IMR-90 (cell line): ENCODE measurements at regions not wholly inside any gene's neighbourhood (a gene's known extent, or its start where the extent isn't known, plus 50 kb on each side); places are given as distances from the start of the nearest gene placed in this dataset.

ENCODE experiments used
- ATAC-seq: fragments of 200-7000 bp; cut with Tn5 transposase; 2 replicates; pipeline ENCODE4 v1.9.1; 2020; ENCODE audit warnings: low read depth, mild to moderate bottlenecking, moderate library complexity
- BruUV-seq: library from RNA; stranded (reverse); fragments of 400-500 nt; replicated peaks from 2 replicates; lab custom pipeline; 2021; lab: Mats Ljungman, UMichigan
- CTCF ChIA-PET: fragments of 300-600 bp; formaldehyde crosslinking; extraction: SDS; loops from one replicate; lab custom pipeline; 2021; ENCODE audit warnings: antibody characterized with exemption; lab: Yijun Ruan, JAX
- POLR2A ChIA-PET: fragments of 300-600 bp; sonication (Branson Sonifier 250); formaldehyde crosslinking; loops from one replicate; lab custom pipeline; 2022; ENCODE audit warnings: antibody characterized with exemption; ENCODE audit not compliant: unreplicated experiment; lab: Charles Lee
- DNase-seq: peaks from one replicate; pipeline ENCODE4 v3.0.0; 2013
- H2AFZ ChIP-seq: replicated peaks from 2 replicates; pipeline ENCODE3; 2013; ENCODE audit warnings: low read length, mild to moderate bottlenecking; ENCODE audit not compliant: poor library complexity
- H2AK5ac ChIP-seq: 2 replicates; pipeline ENCODE4 v1.6.1; 2013; ENCODE audit warnings: low read depth, low read length, inconsistent platforms
- H2AK9ac ChIP-seq: replicated peaks from 2 replicates; pipeline ENCODE3; 2013; ENCODE audit warnings: mild to moderate bottlenecking, low read depth, low read length, moderate library complexity; ENCODE audit not compliant: poor library complexity
- H2BK120ac ChIP-seq: 2 replicates; pipeline ENCODE4 v1.6.1; 2013; ENCODE audit warnings: low read depth, low read length, inconsistent platforms
- H2BK15ac ChIP-seq: 3 replicates; pipeline ENCODE4 v1.6.1; 2013; ENCODE audit warnings: low read depth, low read length, inconsistent platforms
- H2BK20ac ChIP-seq: 2 replicates; pipeline ENCODE4 v1.6.1; 2013; ENCODE audit warnings: low read depth, mild to moderate bottlenecking, inconsistent platforms, low read length, moderate library complexity
- H2BK5ac ChIP-seq: 2 replicates; pipeline ENCODE4 v1.6.1; 2013; ENCODE audit warnings: mild to moderate bottlenecking, low read depth, low read length, inconsistent platforms; ENCODE audit not compliant: poor library complexity, severe bottlenecking
- H3K14ac ChIP-seq: replicated peaks from 2 replicates; pipeline ENCODE4 v1.6.1; 2013; ENCODE audit warnings: low read depth, low read length, inconsistent platforms
- H3K18ac ChIP-seq: 2 replicates; pipeline ENCODE4 v1.6.1; 2013; ENCODE audit warnings: low read depth, low read length, control low read depth
- H3K23ac ChIP-seq: 2 replicates; pipeline ENCODE4 v1.6.1; 2013; ENCODE audit warnings: low read depth, low read length, inconsistent platforms
- H3K27ac ChIP-seq: 2 replicates; pipeline ENCODE4 v1.5.1; 2013; ENCODE audit warnings: mild to moderate bottlenecking, control low read depth, low read length; ENCODE audit not compliant: insufficient read depth
- H3K27me3 ChIP-seq: 2 replicates; pipeline ENCODE4 v1.6.1; 2013; ENCODE audit warnings: low read length; ENCODE audit not compliant: control insufficient read depth, insufficient read depth
- H3K36me3 ChIP-seq: 2 replicates; pipeline ENCODE4 v1.6.1; 2013; ENCODE audit warnings: low read length, mixed read lengths; ENCODE audit not compliant: control insufficient read depth, insufficient read depth
- H3K4ac ChIP-seq: 2 replicates; pipeline ENCODE4 v1.6.1; 2013; ENCODE audit warnings: low read depth, low read length, inconsistent platforms
- H3K4me1 ChIP-seq: 2 replicates; pipeline ENCODE4 v1.6.1; 2013; ENCODE audit warnings: low read length, mixed read lengths; ENCODE audit not compliant: control insufficient read depth, insufficient read depth
- H3K4me2 ChIP-seq: 2 replicates; pipeline ENCODE4 v1.6.1; 2013; ENCODE audit warnings: low read depth, mild to moderate bottlenecking, control low read depth, low read length, moderate library complexity
- H3K4me3 ChIP-seq: 2 replicates; pipeline ENCODE4 v1.5.1; 2013; ENCODE audit warnings: low read depth, mild to moderate bottlenecking, control low read depth, low read length, moderate library complexity; ENCODE audit not compliant: insufficient read depth
- H3K56ac ChIP-seq: 2 replicates; pipeline ENCODE4 v1.6.1; 2013; ENCODE audit warnings: low read length, inconsistent platforms; ENCODE audit not compliant: insufficient read depth; ENCODE audit errors: extremely low read depth
- H3K79me1 ChIP-seq, 2 experiments: 2 replicates each; pipeline ENCODE4 v1.6.1; 2013; ENCODE audit warnings: low read length in 2 of 2, inconsistent platforms in 1 of 2, low read depth in 1 of 2
- H3K9ac ChIP-seq: 2 replicates; pipeline ENCODE4 v1.6.1; 2013; ENCODE audit warnings: low read depth, low read length, control low read depth
- H3K9me1 ChIP-seq: 2 replicates; pipeline ENCODE4 v1.6.1; 2013; ENCODE audit warnings: low read length, inconsistent platforms; ENCODE audit not compliant: insufficient read depth
- H3K9me3 ChIP-seq: 2 replicates; pipeline ENCODE4 v1.6.1; 2013; ENCODE audit warnings: low read length; ENCODE audit not compliant: control insufficient read depth, insufficient read depth
- H4K20me1 ChIP-seq: 2 replicates; pipeline ENCODE4 v1.6.1; 2013; ENCODE audit warnings: low read length, inconsistent platforms; ENCODE audit not compliant: insufficient read depth
- H4K5ac ChIP-seq: 2 replicates; pipeline ENCODE4 v1.6.1; 2013; ENCODE audit warnings: mild to moderate bottlenecking, low read depth, low read length, control low read depth
- H4K8ac ChIP-seq, 2 experiments: 2 replicates each; pipeline ENCODE4 v1.6.1; 2013; ENCODE audit warnings: low read depth in 2 of 2, low read length in 2 of 2, control low read depth in 1 of 2, inconsistent platforms in 1 of 2
- H4K91ac ChIP-seq: 2 replicates; pipeline ENCODE4 v1.6.1; 2013; ENCODE audit warnings: low read depth, low read length, inconsistent platforms; ENCODE audit not compliant: insufficient read depth
- CEBPB ChIP-seq: IDR thresholded peaks from 2 replicates; pipeline ENCODE4 v1.6.1; 2012; ENCODE audit warnings: low read depth, low read length, improper control_type of control experiment
- FOS ChIP-seq: fragments of 150-350 bp; IDR thresholded peaks from 2 replicates; pipeline ENCODE4 v1.6.1; 2016; ENCODE audit warnings: low read depth, low read length
- MXI1 ChIP-seq: IDR thresholded peaks from 2 replicates; pipeline ENCODE4 v1.6.1; 2012; ENCODE audit warnings: low read depth, mild to moderate bottlenecking, low read length, moderate library complexity, borderline replicate concordance
- NFE2L2 ChIP-seq: fragments of 150-350 bp; IDR thresholded peaks from 2 replicates; pipeline ENCODE4 v1.6.1; 2016; ENCODE audit warnings: low read depth, mild to moderate bottlenecking, low read length
- POLR2A ChIP-seq: IDR thresholded peaks from 2 replicates; pipeline ENCODE4 v1.6.1; 2012; ENCODE audit warnings: mild to moderate bottlenecking, low read depth, low read length
- WGBS, 2 experiments: methylation state at CpG; one replicate each; pipeline versions ENCODE4 v1.1.5 to v1.1.7; 2013; ENCODE audit warnings: missing lambda C conversion rate in 2 of 2; ENCODE audit not compliant: insufficient read length in 1 of 2; ENCODE audit errors: extremely low coverage in 2 of 2; 5-methylcytosine and 5-hydroxymethylcytosine counted together
- dilution Hi-C: fragments of 300-500 bp; cut with HindIII; formaldehyde crosslinking; loops from one replicate; pipeline ENCODE4 v1.14.3; 2018; ENCODE audit warnings: low sequenced_read_pairs; ENCODE audit not compliant: unreplicated experiment
- in situ Hi-C: fragments of 300-500 bp; cut with MboI; formaldehyde crosslinking; loops from 3 replicates; pipeline ENCODE4 v1.14.3; 2019; ENCODE audit warnings: low sequenced_read_pairs, inconsistent platforms, mixed read lengths
- intact Hi-C: fragments of 100-400 bp; cut with micrococcal nuclease; formaldehyde crosslinking; loops from 2 replicates; pipeline ENCODE4 v1.10.0; 2022
- TF ChIP-seq, protein P1 (sequence below): conservative IDR thresholded peaks from 2 replicates; pipeline ENCODE4 v1.5.1; 2012; ENCODE audit warnings: mild to moderate bottlenecking, low read depth, low read length, improper control_type of control experiment
- TF ChIP-seq, protein P2 (sequence below): fragments of 150-350 bp; IDR thresholded peaks from 2 replicates; pipeline ENCODE4 v1.6.1; 2016; ENCODE audit warnings: low read depth, mild to moderate bottlenecking, low read length, moderate library complexity, borderline replicate concordance

- Histone ChIP-seq H2BK5ac (no peak overlapping the region), H3K9me1 (peaks cover 12% of the 10 kb centered on the region), H2BK120ac (peak overlapping the region; percentile 90), H3K27ac (no peak overlapping the region), H3K18ac (no peak overlapping the region), H4K8ac (no peak overlapping the region; a peak in 1 of 4 replicates), H4K5ac (no peak overlapping the region), H3K4me3 (no peak overlapping the region), H4K91ac (peak overlapping the region; percentile 65), H2AK9ac (peak overlapping the region; percentile 11), H3K9me3 (no peaks in the 10 kb centered on the region), H3K4ac (peak overlapping the region; percentile 72), H3K79me1 (peaks cover 0 to 6% of the 10 kb centered on the region in 2 experiments; a peak in 1 of 4 replicates), H2BK15ac (peak overlapping the region; percentile 22; the same call in 2 of the 3 replicates), H3K4me2 (no peak overlapping the region), H3K36me3 (no peaks in the 10 kb centered on the region), H3K23ac (no peak overlapping the region), H4K20me1 (no peaks in the 10 kb centered on the region; the same call in 1 of the 2 replicates), H2BK20ac (peak overlapping the region; percentile 86), H3K14ac (peak overlapping the region; percentile 46), H3K4me1 (peaks cover 11% of the 10 kb centered on the region), H3K56ac (no peak overlapping the region), H2AFZ (peak overlapping the region; percentile 5), H3K27me3 (no peaks in the 10 kb centered on the region), H2AK5ac (peak overlapping the region; percentile 92), H3K9ac (no peak overlapping the region)
- ChIA-PET CTCF (interaction anchor here (0.6 to 0.7 kb wide), 2 partner anchors 57 to 414 kb away, joined by 3 read pairs; no protein-coding TSS in a partner anchor), POLR2A (no interaction called here)
- dilution Hi-C loops: no loop called here
- no TSS peak for BruUV-seq
- intact Hi-C loops: no loop called here
- TF ChIP-seq NFE2L2: no peak
- TF ChIP-seq MXI1: no peak
- no peak for TF ChIP-seq POLR2A
- no peak for TF ChIP-seq FOS
- TF ChIP-seq, protein P1, sequence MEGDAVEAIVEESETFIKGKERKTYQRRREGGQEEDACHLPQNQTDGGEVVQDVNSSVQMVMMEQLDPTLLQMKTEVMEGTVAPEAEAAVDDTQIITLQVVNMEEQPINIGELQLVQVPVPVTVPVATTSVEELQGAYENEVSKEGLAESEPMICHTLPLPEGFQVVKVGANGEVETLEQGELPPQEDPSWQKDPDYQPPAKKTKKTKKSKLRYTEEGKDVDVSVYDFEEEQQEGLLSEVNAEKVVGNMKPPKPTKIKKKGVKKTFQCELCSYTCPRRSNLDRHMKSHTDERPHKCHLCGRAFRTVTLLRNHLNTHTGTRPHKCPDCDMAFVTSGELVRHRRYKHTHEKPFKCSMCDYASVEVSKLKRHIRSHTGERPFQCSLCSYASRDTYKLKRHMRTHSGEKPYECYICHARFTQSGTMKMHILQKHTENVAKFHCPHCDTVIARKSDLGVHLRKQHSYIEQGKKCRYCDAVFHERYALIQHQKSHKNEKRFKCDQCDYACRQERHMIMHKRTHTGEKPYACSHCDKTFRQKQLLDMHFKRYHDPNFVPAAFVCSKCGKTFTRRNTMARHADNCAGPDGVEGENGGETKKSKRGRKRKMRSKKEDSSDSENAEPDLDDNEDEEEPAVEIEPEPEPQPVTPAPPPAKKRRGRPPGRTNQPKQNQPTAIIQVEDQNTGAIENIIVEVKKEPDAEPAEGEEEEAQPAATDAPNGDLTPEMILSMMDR: no peak
- TF ChIP-seq, protein P2, sequence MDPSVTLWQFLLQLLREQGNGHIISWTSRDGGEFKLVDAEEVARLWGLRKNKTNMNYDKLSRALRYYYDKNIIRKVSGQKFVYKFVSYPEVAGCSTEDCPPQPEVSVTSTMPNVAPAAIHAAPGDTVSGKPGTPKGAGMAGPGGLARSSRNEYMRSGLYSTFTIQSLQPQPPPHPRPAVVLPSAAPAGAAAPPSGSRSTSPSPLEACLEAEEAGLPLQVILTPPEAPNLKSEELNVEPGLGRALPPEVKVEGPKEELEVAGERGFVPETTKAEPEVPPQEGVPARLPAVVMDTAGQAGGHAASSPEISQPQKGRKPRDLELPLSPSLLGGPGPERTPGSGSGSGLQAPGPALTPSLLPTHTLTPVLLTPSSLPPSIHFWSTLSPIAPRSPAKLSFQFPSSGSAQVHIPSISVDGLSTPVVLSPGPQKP: no peak
- TF ChIP-seq CEBPB: no peak
- ATAC-seq: no peak
- 97% methylated on average over 5 of the region's 13 CpGs; no CpG with 5 or more reads in 1 of the 2 experiments for WGBS, 2 experiments
- in situ Hi-C loops: no loop called here
- no peak for DNase-seq
Measured at GRCh38 chr20:50347284-50348063, 156.8 kb downstream of the CEBPB start.
